Adrenal gland (tissue), 9 donors: ENCODE measurements at regions not wholly inside any gene's neighbourhood (a gene's known extent, or its start where the extent isn't known, plus 50 kb on each side); places are given as distances from the start of the nearest gene placed in this dataset.
A peak's percentile ranks its signal among the peaks of the same experiment; 100 is the strongest.

Source experiments
- DNase-seq, 7 donors: peaks; one replicate each; pipeline ENCODE4 v3.0.0-alpha.2; 2019 to 2020
- H3K27ac ChIP-seq, 5 donors: fragments of 200-600 bp; sonication (generic) in 4 of 5; 1 replicate in 3 of 5; 2 replicates in 2 of 5; pipeline versions ENCODE4 v1.5.1 to v1.8.0; 2016 to 2020; ENCODE audit warnings: mild to moderate bottlenecking in 1 of 5
- H3K27me3 ChIP-seq: fragments of 200-600 bp; 2 replicates; pipeline ENCODE4 v1.8.0; 2021
- H3K36me3 ChIP-seq, 2 donors: fragments of 200-600 bp; replicated peaks in 1 of 2; 1 replicate in 1 of 2; 2 replicates in 1 of 2; pipeline versions ENCODE4 v1.5.1 to v1.8.0; 2018 to 2022
- H3K4me1 ChIP-seq, 2 donors: fragments of 200-600 bp; replicated peaks in 1 of 2; 1 replicate in 1 of 2; 2 replicates in 1 of 2; pipeline versions ENCODE4 v1.5.1 to v1.8.0; 2018 to 2021
- H3K4me3 ChIP-seq, 4 donors: fragments of 200-600 bp; sonication (generic) in 3 of 4; one replicate each; pipeline ENCODE4 v1.5.1; 2016 to 2018
- H3K9me3 ChIP-seq, 3 donors: fragments of 200-600 bp; sonication (generic) in 1 of 3; replicated peaks in 1 of 3; 1 replicate in 2 of 3; 2 replicates in 1 of 3; pipeline versions ENCODE4 v1.5.1 to v1.8.0; 2016 to 2021
- POLR2A ChIP-seq, 2 donors: fragments of 450-650 bp; IDR thresholded peaks; one replicate each; pipeline ENCODE4 v1.6.1; 2017; ENCODE audit warnings: antibody characterized with exemption in 2 of 2, mild to moderate bottlenecking in 2 of 2, moderate library complexity in 1 of 2
- WGBS, 4 donors: extraction: QIAGEN DNeasy Blood & Tissue Kit in 2 of 4; methylation state at CpG; one replicate each; pipeline versions ENCODE4 v1.1.5 to v1.1.7; 2013 to 2017; 5-methylcytosine and 5-hydroxymethylcytosine counted together
- intact Hi-C, 2 donors: fragments of 100-400 bp; cut with DNase I; formaldehyde crosslinking; loops; one replicate each; pipeline versions ENCODE4 v1.14.1 to v1.15.0; 2022 to 2023
- TF ChIP-seq, protein P1 (sequence below), 6 experiments: fragments of 450-650 bp in 4 of 6; fragments of 200-600 bp in 2 of 6; sonication (generic) in 1 of 6; IDR thresholded peaks; 1 replicate in 5 of 6; 2 replicates in 1 of 6; pipeline versions ENCODE4 v1.5.1 to v1.8.0; 2016 to 2021; ENCODE audit warnings: antibody characterized with exemption in 6 of 6, mild to moderate bottlenecking in 2 of 6, moderate library complexity in 1 of 6
- donor health status: healthy with polysubstance abuse.
- donor health status: Bipolar disorder and iron deficiency.
- donor health status: DM: yes; HTN: yes; CAD: no.
- donor health status: DM: no; HTN: no; CAD: no.
- donor health status: DM: no; HTN: no; CAD: no.

DNA sequence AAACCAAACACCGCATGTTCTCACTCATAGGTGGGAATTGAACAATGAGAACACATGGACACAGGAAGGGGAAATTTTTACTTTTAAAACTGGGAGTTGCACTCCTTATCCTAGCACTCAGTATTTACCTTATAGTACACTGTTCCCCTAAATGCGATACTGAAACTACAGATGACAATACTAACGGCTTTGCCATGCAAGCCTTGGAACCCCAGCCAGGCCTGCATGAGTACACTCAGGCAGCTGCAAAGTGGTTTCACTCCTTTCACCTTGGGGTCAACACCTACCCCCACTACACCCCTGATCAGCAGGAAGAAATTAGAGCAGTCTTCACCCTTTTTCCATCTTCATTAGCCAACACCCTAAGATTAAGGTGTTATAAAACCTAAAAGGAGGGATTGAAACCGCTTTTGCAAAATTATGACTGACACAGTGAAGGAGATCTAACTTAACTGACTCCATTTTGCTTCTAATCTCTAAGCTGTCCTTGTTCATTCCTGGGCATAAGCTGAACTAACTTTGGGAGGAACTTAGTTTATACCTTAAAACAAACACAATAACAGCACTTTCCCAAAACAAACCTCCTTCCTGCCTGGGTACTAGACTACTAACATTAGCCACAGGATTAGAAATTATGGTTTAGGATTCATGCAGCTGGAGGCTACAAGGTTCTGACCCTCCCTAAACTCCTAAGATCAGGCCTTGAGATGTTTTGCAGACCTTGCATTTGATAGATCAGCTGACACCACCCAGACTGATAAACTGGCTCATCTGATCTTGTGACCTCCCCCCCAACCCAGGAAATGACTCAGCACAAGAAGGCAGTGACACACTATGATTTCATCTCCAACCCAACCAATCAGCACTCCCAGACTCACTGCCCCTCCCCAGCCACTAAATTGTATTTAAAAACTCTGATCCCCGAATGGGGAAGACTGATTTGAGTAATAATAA is 452.1 kb upstream of the PPP2R3A start:
- Histone ChIP-seq H3K36me3 (no peaks in the 10 kb centered on the region), H3K4me1 (no peaks in the 10 kb centered on the region), H3K27me3 (no peaks in the 10 kb centered on the region), H3K4me3 (peak overlapping the region in 1 of 4 donors; percentile 21), H3K27ac (peak overlapping the region in 2 of 5 donors; percentile 20 to 77), H3K9me3 (no peaks in the 10 kb centered on the region)
- TF ChIP-seq POLR2A (IDR thresholded peaks at IDR 0.05) = no peak
- WGBS, 4 donors = 73 to 85% (median 78%) methylated on average over 5 of the region's 5 CpGs
- intact Hi-C loops = no loop called here
- peak; percentile 35 to 86 (median 71) for DNase-seq

DNA sequence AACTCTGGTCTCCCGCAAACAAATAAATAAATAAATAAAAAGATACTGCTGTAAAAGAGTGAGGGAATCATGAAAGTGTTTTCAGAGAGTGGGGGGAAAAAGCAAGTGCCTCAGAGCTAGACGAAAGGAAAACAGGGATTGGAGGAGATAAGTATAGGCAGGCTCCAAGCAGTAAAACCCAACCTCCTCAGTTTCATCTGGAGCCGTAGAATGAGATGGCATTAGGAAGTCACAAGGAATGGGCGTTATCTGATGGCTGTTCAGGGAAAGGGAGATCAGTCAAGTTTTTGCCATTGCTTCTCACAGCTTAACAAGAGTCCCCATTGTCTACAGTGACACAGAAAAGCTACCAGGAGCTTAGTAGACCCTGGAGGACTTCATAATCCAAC is 451.5 kb upstream of the PPP2R3A start:
- peak overlapping the region in 1 of 4 donors; percentile 21 for H3K4me3 ChIP-seq
- TF ChIP-seq, protein P1, sequence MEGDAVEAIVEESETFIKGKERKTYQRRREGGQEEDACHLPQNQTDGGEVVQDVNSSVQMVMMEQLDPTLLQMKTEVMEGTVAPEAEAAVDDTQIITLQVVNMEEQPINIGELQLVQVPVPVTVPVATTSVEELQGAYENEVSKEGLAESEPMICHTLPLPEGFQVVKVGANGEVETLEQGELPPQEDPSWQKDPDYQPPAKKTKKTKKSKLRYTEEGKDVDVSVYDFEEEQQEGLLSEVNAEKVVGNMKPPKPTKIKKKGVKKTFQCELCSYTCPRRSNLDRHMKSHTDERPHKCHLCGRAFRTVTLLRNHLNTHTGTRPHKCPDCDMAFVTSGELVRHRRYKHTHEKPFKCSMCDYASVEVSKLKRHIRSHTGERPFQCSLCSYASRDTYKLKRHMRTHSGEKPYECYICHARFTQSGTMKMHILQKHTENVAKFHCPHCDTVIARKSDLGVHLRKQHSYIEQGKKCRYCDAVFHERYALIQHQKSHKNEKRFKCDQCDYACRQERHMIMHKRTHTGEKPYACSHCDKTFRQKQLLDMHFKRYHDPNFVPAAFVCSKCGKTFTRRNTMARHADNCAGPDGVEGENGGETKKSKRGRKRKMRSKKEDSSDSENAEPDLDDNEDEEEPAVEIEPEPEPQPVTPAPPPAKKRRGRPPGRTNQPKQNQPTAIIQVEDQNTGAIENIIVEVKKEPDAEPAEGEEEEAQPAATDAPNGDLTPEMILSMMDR (IDR thresholded peaks at IDR 0.05) = no peak
- TF ChIP-seq POLR2A (IDR thresholded peaks at IDR 0.05) = no peak
- H3K27ac ChIP-seq = peak overlapping the region in 1 of 5 donors; percentile 62
- intact Hi-C loops = no loop called here
- H3K4me1 ChIP-seq = no peaks in the 10 kb centered on the region
- 73 to 81% (median 78%) methylated on average over 4 of the region's 4 CpGs for WGBS, 4 donors
- DNase-seq = no peak
- no peaks in the 10 kb centered on the region for H3K9me3 ChIP-seq
- H3K27me3 ChIP-seq = no peaks in the 10 kb centered on the region
- H3K36me3 ChIP-seq = no peaks in the 10 kb centered on the region

DNA sequence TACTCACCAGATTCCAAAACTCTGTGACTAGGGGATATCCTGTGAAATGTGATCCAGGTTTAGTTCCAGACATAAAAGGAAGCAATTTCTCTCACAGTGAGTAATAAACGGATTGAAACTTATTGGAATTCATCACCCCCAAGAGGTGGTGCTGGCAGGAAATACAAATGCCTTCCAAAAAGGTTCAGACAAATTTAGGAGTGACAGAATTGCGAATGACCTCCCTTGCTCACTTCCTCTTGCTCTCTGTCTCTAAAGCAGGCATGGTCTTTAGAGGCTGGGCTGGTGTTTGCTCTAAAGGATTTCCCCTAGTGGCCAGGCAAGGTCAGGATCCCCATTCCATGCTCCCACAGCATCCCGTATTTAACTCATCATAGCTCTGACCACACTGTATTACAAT is 449.4 kb upstream of the PPP2R3A start:
- TF ChIP-seq POLR2A (IDR thresholded peaks at IDR 0.05) = no peak
- TF ChIP-seq, protein P1 (IDR thresholded peaks at IDR 0.05) = peak in 1 of 6 experiments; percentile 29
- H3K36me3 ChIP-seq = no peaks in the 10 kb centered on the region
- intact Hi-C loops = no loop called here
- no peaks in the 10 kb centered on the region for H3K9me3 ChIP-seq
- no peak overlapping the region for H3K4me3 ChIP-seq
- no peaks in the 10 kb centered on the region for H3K27me3 ChIP-seq
- 23 to 31% (median 28%) methylated on average over 3 of the region's 3 CpGs for WGBS, 4 donors
- H3K4me1 ChIP-seq = no peaks in the 10 kb centered on the region
- no peak for DNase-seq
- no peak overlapping the region for H3K27ac ChIP-seq

- TF ChIP-seq, protein P1 (IDR thresholded peaks at IDR 0.05) = no peak
- TF ChIP-seq POLR2A (IDR thresholded peaks at IDR 0.05) = no peak
- Histone ChIP-seq H3K27ac (no peak overlapping the region), H3K27me3 (no peaks in the 10 kb centered on the region), H3K4me1 (no peaks in the 10 kb centered on the region), H3K9me3 (no peaks in the 10 kb centered on the region), H3K4me3 (no peak overlapping the region), H3K36me3 (no peaks in the 10 kb centered on the region)
- no peak for DNase-seq
- WGBS, 4 donors = 52 to 74% (median 64%) methylated on average over 3 of the region's 3 CpGs
- intact Hi-C loops = no loop called here
Measured at GRCh38 chr3:135528413-135529015, 437.0 kb upstream of the PPP2R3A start.
